HG03442 (cell line): ENCODE measurements at regions not wholly inside any gene's neighbourhood (a gene's known extent, or its start where the extent isn't known, plus 50 kb on each side); places are given as distances from the start of the nearest gene placed in this dataset.
A peak's percentile ranks its signal among the peaks of the same experiment; 100 is the strongest.
"Not testable (repeated sequence)": the region's sequence is repeated elsewhere in the genome, so short reads cannot be mapped to it uniquely, and the experiment has no call there.

Experiments
- ATAC-seq: cut with Tn5 transposase; IDR thresholded peaks from one replicate; pipeline ENCODE4 v1.9.1; 2021; ENCODE audit warnings: mild to moderate bottlenecking, moderate library complexity; ENCODE audit not compliant: unreplicated experiment

- ATAC-seq, result no peak
These were observed 450.6 kb downstream of the TMEM232 start for GRCh38 chr5:110275878-110276277.

GRCh38 chr5:110278449-110278848 lies 448.0 kb downstream of the TMEM232 start:
- ATAC-seq, result not testable (repeated sequence)

- not testable (repeated sequence) for ATAC-seq
These were observed 442.4 kb downstream of the TMEM232 start for GRCh38 chr5:110284121-110284520.

GRCh38 chr5:110288766-110289511 lies 437.5 kb downstream of the TMEM232 start:
- no peak for ATAC-seq

- no peak for ATAC-seq
These were observed 437.0 kb downstream of the TMEM232 start for GRCh38 chr5:110289512-110289810.

GRCh38 chr5:110290542-110290941 lies 435.9 kb downstream of the TMEM232 start:
- no peak for ATAC-seq

- no peak for ATAC-seq
These were observed 432.2 kb downstream of the TMEM232 start for GRCh38 chr5:110294281-110294680.

GRCh38 chr5:110297152-110297670 lies 429.3 kb downstream of the TMEM232 start:
- no peak for ATAC-seq

GRCh38 chr5:110304176-110304575 lies 422.3 kb downstream of the TMEM232 start:
- no peak for ATAC-seq

GRCh38 chr5:110306650-110307049 lies 419.8 kb downstream of the TMEM232 start:
- no peak for ATAC-seq

- no peak for ATAC-seq
These were observed 417.2 kb downstream of the TMEM232 start for GRCh38 chr5:110309222-110309621.

GRCh38 chr5:110316566-110316965 lies 409.9 kb downstream of the TMEM232 start:
- ATAC-seq, result not testable (repeated sequence)

- peak; percentile 75 for ATAC-seq
These were observed 405.4 kb downstream of the TMEM232 start for GRCh38 chr5:110321117-110321516.

GRCh38 chr5:110323357-110323756 lies 403.1 kb downstream of the TMEM232 start:
- ATAC-seq, result no peak

GRCh38 chr5:110323832-110324231 lies 402.6 kb downstream of the TMEM232 start:
- no peak for ATAC-seq

- no peak for ATAC-seq
These were observed 401.6 kb downstream of the TMEM232 start for GRCh38 chr5:110324876-110325275.

- ATAC-seq, result no peak
These were observed 396.4 kb downstream of the TMEM232 start for GRCh38 chr5:110329955-110330525.

GRCh38 chr5:110333384-110333783 lies 393.1 kb downstream of the TMEM232 start:
- no peak for ATAC-seq

GRCh38 chr5:110335361-110336066 lies 391.0 kb downstream of the TMEM232 start:
- ATAC-seq, result no peak

- no peak for ATAC-seq
These were observed 388.0 kb downstream of the TMEM232 start for GRCh38 chr5:110338341-110339083.

- no peak for ATAC-seq
These were observed 387.1 kb downstream of the TMEM232 start for GRCh38 chr5:110339399-110339798.
